ENCODE measurements at regions not wholly inside any gene's neighbourhood (a gene's known extent, or its start where the extent isn't known, plus 50 kb on each side); places are given as distances from the start of the nearest gene placed in this dataset.

DNA sequence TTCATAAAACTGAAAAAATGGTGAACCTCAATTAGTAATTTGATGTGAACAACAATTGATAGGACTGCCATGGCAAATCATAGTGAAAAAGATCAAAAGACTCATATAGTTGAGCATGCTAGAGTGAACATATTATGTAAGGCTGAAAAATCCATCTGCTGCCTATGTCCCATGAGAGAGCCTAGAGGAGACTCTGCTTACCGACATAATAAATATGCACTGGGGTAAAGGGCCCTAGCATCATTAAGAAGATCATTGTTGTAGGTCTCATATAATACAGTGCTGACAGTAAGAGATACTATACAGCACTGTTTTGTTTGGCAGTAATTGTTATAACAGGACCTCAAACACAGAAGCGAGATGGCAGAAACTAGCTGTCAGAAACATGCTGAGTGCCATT, 229.0 kb downstream of the PABPC4L start:
- H3K27ac ChIP-seq, result no peak overlapping the region
- intact Hi-C loops (cut with DNase I; ENCODE audit: low total_unique reads), result no loop called here
- no peak overlapping the region for H3K4me3 ChIP-seq
- no peaks in the 10 kb centered on the region for H3K4me1 ChIP-seq
- TF ChIP-seq POLR2AphosphoS5 (IDR thresholded peaks at IDR 0.05), result no peak
- TF ChIP-seq EP300 (IDR thresholded peaks at IDR 0.05; ENCODE audit: low read depth), result no peak
- no peak for TF ChIP-seq POLR2A (IDR thresholded peaks at IDR 0.05)
- TF ChIP-seq, protein P1, sequence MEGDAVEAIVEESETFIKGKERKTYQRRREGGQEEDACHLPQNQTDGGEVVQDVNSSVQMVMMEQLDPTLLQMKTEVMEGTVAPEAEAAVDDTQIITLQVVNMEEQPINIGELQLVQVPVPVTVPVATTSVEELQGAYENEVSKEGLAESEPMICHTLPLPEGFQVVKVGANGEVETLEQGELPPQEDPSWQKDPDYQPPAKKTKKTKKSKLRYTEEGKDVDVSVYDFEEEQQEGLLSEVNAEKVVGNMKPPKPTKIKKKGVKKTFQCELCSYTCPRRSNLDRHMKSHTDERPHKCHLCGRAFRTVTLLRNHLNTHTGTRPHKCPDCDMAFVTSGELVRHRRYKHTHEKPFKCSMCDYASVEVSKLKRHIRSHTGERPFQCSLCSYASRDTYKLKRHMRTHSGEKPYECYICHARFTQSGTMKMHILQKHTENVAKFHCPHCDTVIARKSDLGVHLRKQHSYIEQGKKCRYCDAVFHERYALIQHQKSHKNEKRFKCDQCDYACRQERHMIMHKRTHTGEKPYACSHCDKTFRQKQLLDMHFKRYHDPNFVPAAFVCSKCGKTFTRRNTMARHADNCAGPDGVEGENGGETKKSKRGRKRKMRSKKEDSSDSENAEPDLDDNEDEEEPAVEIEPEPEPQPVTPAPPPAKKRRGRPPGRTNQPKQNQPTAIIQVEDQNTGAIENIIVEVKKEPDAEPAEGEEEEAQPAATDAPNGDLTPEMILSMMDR (IDR thresholded peaks at IDR 0.05), result no peak
- in situ Hi-C loops (cut with MboI; ENCODE audit: low pct_ligation_motif_present in 1 of 4, low pct_unique_long_range_greater_than_20kb in 1 of 4, low sequenced_read_pairs in 3 of 4), result no loop called here
- no peak for DNase-seq
- H3K27me3 ChIP-seq, result no peaks in the 10 kb centered on the region
- WGBS, 2 donors (ENCODE audit: low coverage in 1 of 2), result 85 to 86% methylated on average over 2 of the region's 2 CpGs
- H3K9me3 ChIP-seq, result no peaks in the 10 kb centered on the region
- no peaks in the 10 kb centered on the region for H3K36me3 ChIP-seq

DNA sequence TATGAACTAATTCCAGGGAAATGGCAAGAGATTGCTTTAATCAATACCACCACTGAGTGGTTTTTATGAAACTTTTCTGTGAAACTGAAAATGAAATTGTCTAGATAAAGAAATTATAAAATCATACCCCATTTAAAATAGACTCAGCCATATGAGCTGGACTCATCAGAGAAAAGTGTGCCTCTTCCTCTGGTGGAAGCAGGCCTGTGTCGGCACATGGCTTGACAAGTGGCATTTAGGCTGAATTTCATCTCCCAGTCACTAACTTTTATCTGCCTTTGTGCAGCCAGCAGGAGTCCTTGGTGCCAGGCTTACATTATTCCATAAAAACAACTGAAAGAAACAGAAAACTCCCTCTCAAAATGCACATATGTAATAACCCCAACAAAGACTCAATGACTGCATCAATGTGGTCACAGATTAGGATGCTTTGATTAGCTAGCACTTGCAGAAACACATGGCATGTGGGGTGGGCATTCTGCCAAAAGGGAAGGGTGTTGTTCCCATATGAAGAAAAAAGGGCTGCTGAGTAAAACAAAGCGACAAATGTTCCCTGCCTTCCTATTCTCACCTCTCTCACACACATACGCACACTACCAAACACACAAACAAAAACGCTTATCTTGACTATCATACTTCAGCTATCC, 232.3 kb downstream of the PABPC4L start:
- Histone ChIP-seq H3K36me3 (no peaks in the 10 kb centered on the region), H3K27ac (no peak overlapping the region), H3K4me1 (no peaks in the 10 kb centered on the region), H3K27me3 (no peaks in the 10 kb centered on the region), H3K4me3 (no peak overlapping the region), H3K9me3 (no peaks in the 10 kb centered on the region)
- DNase-seq, result no peak
- in situ Hi-C loops (cut with MboI; ENCODE audit: low pct_ligation_motif_present in 1 of 4, low pct_unique_long_range_greater_than_20kb in 1 of 4, low sequenced_read_pairs in 3 of 4) (no loop called here), intact Hi-C loops (cut with DNase I; ENCODE audit: low total_unique reads) (no loop called here)
- no peak for TF ChIP-seq POLR2A (IDR thresholded peaks at IDR 0.05)
- TF ChIP-seq EP300 (IDR thresholded peaks at IDR 0.05; ENCODE audit: low read depth), result no peak
- TF ChIP-seq, protein P1 (IDR thresholded peaks at IDR 0.05), result no peak
- no peak for TF ChIP-seq POLR2AphosphoS5 (IDR thresholded peaks at IDR 0.05)
- 60 to 83% methylated on average over 3 to 4 of the region's 4 CpGs for WGBS, 2 donors (ENCODE audit: low coverage in 1 of 2)

- DNase-seq, result no peak
- H3K4me3 ChIP-seq, result no peak overlapping the region
- no peaks in the 10 kb centered on the region for H3K9me3 ChIP-seq
- H3K27me3 ChIP-seq, result no peaks in the 10 kb centered on the region
- no peaks in the 10 kb centered on the region for H3K4me1 ChIP-seq
- intact Hi-C loops (cut with DNase I; ENCODE audit: low total_unique reads) (no loop called here), in situ Hi-C loops (cut with MboI; ENCODE audit: low pct_ligation_motif_present in 1 of 4, low pct_unique_long_range_greater_than_20kb in 1 of 4, low sequenced_read_pairs in 3 of 4) (no loop called here)
- no peak overlapping the region for H3K27ac ChIP-seq
- 19 to 28% methylated on average over 3 of the region's 3 CpGs for WGBS, 2 donors (ENCODE audit: low coverage in 1 of 2)
- no peaks in the 10 kb centered on the region for H3K36me3 ChIP-seq
- TF ChIP-seq POLR2A (IDR thresholded peaks at IDR 0.05), result no peak
- no peak for TF ChIP-seq EP300 (IDR thresholded peaks at IDR 0.05; ENCODE audit: low read depth)
- TF ChIP-seq, protein P1 (IDR thresholded peaks at IDR 0.05), result no peak
- TF ChIP-seq POLR2AphosphoS5 (IDR thresholded peaks at IDR 0.05), result no peak
Measured at GRCh38 chr4:133968174-133968573, 233.4 kb downstream of the PABPC4L start.

GRCh38 chr4:133960975-133961374, 240.6 kb downstream of the PABPC4L start:
- intact Hi-C loops (cut with DNase I; ENCODE audit: low total_unique reads), result no loop called here
- no peak overlapping the region for H3K27ac ChIP-seq
- TF ChIP-seq POLR2A (IDR thresholded peaks at IDR 0.05), result no peak
- TF ChIP-seq, protein P1 (IDR thresholded peaks at IDR 0.05), result no peak
- TF ChIP-seq EP300 (IDR thresholded peaks at IDR 0.05; ENCODE audit: low read depth), result no peak
- TF ChIP-seq POLR2AphosphoS5 (IDR thresholded peaks at IDR 0.05), result no peak
- WGBS, 2 donors (ENCODE audit: low coverage in 1 of 2), result 94 to 100% methylated on average over 1 to 2 of the region's 2 CpGs
- H3K9me3 ChIP-seq, result peaks cover 0 to 6% of the 10 kb centered on the region in 2 donors
- in situ Hi-C loops (cut with MboI; ENCODE audit: low pct_ligation_motif_present in 1 of 4, low pct_unique_long_range_greater_than_20kb in 1 of 4, low sequenced_read_pairs in 3 of 4), result no loop called here
- H3K4me1 ChIP-seq, result no peaks in the 10 kb centered on the region
- no peak overlapping the region for H3K4me3 ChIP-seq
- H3K27me3 ChIP-seq, result no peaks in the 10 kb centered on the region
- no peak for DNase-seq
- H3K36me3 ChIP-seq, result no peaks in the 10 kb centered on the region
